ENCODE measurements at regions not wholly inside any gene's neighbourhood (a gene's known extent, or its start where the extent isn't known, plus 50 kb on each side); places are given as distances from the start of the nearest gene placed in this dataset.

GRCh38 chr4:126451237-126451873 lies 1136.6 kb downstream of the FAT4 start:
- TF ChIP-seq CTCF (IDR thresholded peaks at IDR 0.05) (no peak), EZH2 (IDR thresholded peaks at IDR 0.05; ENCODE audit: borderline replicate concordance, insufficient read depth, low read depth, low read length, poor library complexity, severe bottlenecking) (no peak)

Data from B cell (primary cell).